Activated CD4-positive, alpha-beta T cell treated with anti-CD3 and anti-CD28 coated beads, Interleukin-2, amount 50 U/mL, for 4 hours (primary cell): ENCODE measurements at regions not wholly inside any gene's neighbourhood (a gene's known extent, or its start where the extent isn't known, plus 50 kb on each side); places are given as distances from the start of the nearest gene placed in this dataset.

Experiments
- DNase-seq, 2 experiments: peaks; one replicate each; pipeline ENCODE4 v3.0.0-alpha.2; 2020

DNA sequence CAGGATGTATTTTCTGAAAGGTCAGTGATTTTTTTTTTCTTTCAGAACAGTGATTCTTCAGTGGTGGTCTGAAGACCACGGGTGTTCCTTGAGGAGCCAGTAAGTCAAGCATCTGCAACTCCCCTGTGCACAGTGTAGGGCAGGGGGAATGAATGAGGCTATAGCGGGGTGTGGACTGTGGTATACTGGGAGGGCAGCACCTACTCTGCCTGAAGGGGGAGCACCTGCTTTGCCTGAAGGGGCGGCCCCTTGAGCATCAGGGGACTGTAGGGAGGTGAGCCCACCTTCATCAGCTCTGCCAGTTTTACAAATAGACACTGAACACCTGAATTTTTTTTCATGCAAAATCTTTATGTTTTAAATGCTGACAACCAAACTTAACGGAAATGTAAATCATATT is 77.5 kb upstream of the RIPOR2 start:
- no peak for DNase-seq

DNA sequence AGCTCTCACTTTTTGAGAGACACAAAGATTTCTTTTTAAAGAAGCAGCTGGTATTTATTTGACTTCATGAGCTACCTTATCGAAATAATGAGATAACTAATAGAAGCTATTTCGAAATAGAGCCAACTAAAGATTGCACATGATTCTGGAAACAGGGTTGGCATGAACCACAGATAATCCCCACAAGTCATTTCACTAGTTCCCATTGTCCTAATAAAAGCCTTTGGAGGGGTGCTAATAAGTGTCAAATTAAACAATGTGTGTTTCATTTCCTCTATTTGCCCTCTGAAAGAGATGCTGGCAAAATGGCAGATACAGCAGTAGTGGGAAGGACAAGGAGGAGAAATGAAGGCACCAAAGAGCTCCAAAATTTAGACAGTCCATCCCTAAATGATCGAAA is 78.6 kb upstream of the RIPOR2 start:
- no peak for DNase-seq

DNA sequence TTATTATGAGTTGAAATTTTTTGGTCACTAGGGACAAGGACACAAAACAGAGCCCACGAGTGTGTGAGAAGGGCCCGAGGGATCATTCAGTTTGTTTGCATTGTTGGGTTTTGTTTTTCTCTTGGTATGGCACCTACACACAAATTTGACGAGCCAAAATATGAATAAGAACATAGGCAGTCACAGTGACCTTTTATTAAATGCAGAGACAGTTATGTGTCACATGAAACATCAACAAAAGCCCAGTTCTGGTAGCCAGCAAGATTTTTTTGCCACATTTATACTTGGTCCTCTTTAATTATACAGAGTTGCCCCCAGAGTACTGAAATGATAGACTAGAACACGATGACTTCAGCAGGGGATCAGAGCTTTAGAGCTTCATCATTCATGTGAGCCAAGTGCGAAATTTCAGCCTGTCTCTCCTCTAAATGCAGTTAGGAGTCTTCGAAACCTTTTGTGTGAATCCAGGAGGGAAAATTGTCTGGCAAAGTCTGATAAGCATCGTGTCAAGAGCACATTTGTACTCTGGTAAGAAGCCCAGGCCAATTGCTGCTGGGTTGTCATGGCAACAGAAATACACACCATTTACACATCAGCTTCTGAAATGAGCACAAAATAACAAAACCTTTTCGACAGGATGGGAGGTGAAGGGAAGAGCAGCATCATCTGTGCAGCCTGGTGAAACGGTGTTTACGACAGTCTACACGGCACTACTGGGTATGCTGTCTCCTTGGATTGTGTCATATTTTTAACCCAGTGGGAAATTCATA is 79.2 kb upstream of the RIPOR2 start:
- DNase-seq = no peak

DNA sequence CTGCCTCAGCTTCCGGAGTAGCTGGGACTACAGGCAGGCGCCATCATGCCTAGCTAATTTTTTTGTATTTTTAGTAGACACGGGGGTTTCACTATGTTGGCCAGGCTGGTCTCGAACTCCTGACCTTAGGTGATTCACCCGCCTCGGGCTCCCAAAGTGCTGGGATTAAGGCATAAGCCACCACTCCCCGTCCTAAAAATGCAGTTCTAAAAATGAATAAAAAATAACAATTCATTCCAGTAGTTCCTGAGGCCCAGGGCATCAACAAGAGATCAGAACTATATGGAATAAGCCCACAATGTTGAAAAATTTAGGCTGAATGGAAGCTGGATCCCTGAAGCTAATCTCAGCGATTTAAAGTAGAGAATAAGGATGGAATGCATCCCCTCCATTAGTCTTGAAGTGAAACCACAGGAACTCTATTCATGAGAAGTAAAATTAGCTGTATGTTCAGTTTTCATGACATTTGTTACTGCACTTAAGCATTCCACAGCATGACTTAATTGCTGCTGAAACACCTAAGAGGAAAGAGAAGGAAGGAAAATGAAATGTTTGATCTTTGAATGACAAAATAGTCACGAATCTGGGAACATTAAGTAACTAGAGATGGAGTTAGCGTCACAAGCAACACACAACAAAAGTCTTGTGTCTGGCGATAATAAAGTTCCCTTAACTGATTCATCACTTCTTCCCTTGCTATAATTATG is 80.4 kb upstream of the RIPOR2 start:
- no peak for DNase-seq

DNA sequence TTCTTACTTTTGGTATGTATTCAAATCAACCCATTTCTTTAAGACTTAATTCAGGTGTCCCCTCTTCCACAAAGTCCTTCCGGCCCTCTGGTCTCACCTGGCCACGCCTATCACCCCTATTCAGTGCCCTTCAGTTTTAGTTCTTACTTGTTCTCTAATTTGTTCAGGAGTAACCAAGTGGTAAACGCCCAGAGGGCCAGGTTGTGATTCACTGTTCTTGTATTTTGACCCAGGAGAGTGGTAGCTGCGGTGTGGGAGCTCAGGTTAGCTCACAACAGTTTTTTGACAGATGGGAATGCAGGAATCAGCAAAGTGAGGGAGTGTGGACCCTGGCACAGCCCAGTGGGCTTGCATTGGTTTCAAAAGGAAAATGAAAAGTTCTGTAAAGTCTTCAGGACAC is 81.7 kb upstream of the RIPOR2 start:
- no peak for DNase-seq

DNA sequence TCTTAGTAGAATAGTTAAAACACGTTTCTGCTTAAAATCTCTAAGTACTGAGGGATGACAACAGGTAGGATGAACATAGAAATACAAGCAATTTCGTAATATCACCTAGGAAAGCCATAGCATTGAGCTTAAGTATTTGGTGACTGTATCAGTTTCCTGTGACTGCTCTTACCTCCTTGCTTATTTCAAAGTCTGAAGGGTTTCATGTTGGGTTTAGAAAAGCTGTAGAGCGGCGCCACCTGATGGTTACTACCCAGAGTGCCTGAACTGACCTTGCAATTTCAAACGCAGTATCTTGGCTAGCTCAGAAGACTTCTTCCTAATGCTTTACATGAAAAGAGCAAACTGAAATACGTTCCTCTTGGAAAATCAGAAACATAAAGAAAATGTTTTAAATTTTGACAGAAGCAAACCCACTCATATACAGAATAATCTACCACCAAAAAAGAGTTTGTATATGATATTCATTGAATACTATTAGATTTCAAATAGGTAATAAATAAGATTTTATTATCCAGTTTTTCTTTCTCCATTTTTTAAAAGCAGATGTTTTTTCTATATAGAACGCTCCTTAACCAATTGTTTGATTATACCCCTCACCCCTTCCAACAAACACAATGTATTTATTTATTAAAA is 82.3 kb upstream of the RIPOR2 start:
- DNase-seq = peak; percentile 76 to 79

DNA sequence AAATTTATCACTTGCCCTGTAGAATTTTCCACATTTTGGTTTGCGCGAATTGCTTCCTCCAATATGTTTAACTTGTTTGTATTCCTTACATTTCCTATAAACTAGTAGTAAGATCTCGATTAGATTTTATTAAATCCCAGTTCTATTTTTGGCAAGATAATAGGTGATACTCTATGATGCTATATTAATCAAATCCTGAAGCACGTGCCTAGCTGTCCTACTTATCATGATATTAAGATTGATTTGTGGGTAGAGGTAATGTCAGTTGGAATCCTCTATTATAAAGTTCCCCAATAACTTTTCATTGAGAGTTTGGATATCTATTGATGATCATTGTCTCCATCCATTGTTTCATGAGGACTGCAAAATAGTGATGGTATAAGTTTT is 82.8 kb upstream of the RIPOR2 start:
- no peak for DNase-seq

DNA sequence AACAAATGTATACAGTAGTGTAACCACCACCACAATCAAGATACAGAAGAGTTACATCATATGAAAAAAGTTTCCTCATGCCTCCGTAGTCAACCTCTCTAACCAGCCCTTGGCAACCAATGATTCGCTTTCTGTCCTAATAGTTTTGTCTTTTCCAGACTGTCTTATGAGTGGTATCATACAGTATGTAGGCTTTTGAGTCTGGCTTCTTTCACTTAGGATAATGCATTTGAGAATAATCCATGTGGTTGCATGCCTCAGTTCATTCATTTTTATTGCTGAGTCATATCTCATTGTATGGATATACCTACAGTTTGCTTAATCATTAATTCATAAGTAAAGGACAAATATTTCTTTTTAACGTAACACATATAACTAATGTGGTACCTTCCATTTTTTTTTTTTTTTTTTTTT is 86.4 kb upstream of the RIPOR2 start:
- no peak for DNase-seq

DNA sequence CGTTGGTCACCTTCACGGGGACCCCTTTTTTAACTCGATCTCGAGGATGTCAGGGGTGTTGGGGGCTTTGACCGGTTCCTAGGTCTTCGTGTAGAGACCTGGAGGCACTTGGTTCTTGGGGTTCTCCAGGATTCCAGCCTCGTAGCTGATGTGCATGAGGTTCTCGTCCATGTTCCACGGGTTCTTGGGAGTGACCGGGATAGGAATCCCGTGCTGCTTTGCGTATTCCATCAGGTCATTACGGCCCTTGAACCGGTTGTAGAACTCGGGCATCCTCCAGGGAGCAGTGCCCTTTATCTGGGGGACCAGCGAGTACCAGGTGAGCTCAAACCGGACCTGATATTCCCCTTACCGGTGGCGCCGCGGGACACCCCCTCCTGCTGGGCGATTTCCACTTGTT is 88.0 kb upstream of the RIPOR2 start:
- no peak for DNase-seq

DNA sequence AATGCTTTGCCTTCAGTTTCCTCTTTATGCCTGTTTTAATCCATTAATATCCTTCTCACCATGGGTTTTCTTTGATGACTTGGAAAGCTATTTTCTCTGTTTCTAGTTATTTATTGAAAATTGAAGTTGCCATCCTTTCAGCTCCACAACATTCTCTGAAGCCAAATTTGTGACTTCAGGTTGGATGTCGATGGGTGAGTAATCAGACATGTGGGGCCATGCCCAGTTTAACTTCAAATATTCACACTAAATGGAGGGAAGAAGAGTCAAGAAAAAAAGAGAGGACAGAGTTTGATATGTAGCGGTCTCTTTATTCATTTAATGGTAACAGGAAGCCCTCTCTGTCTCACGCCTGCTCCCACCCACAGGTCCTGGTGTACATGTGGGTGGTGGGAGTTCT is 89.1 kb upstream of the RIPOR2 start:
- no peak for DNase-seq

DNA sequence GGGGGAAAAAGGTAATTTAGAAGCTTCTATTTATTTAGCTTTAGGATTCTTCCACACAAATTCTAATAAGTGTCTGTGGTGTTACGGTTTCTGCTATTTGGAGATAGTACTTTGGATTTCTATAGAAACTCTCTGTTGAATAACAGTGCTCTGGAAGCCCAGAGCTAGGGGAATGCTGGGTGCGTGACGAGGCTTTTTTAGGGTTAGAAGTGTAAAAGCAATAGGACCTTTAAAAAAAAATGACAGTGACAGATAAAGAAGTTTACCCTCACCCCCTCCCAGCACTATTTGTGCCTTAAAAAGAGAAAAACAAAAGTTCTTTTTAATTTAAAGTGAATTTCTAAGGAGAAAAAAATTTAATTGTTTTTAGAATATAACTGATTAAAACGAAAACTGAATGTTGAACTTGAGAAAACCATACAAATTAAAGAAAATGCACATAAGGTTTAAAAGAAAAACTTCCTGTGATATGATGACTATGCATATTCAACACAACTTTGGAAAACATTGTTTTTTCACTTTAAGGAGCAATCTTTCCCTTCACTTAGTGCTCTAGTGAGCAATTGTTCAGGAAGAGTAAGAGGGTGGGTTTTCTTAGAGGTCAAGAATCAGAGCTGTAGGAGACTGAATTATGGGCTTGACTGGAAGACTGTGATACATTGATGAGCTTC is 89.6 kb upstream of the RIPOR2 start:
- no peak for DNase-seq

DNA sequence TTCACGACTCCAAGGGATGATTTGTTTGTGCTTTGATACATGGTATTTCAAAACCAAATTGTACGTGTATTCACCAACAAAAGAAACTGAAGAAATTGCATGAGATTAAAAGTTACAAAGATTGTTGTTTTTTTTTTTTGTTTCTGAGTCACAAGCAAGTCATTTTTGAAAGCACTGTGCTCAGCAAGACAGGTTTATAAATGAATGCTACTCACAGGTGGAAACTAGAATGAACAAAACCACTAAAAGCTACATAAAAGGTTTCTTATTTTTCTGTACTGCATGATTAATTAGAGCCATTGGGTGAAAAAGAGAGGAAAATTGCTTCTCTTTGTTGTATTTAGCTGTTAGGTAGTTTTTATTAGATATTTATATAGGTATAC is 90.2 kb upstream of the RIPOR2 start:
- DNase-seq = no peak

DNA sequence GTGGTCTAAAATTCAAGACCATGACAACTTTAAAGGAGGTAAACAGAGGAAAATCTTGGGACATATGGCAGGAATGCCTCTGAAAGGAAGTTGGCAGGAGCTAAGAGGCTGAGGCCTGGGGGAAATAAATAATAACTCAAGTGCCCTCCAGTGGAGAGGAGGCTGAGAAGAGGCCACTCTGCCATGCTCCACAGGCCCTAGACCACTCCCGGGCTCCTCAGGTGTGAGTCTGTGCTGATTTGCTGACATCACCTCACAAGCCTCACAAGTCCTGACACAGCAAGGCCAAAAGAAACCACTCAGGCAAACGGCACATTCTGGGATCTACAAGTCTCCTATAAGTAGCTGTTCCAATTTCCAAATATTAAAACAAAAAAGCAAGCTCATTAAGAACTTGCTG is 91.0 kb upstream of the RIPOR2 start:
- no peak for DNase-seq

DNA sequence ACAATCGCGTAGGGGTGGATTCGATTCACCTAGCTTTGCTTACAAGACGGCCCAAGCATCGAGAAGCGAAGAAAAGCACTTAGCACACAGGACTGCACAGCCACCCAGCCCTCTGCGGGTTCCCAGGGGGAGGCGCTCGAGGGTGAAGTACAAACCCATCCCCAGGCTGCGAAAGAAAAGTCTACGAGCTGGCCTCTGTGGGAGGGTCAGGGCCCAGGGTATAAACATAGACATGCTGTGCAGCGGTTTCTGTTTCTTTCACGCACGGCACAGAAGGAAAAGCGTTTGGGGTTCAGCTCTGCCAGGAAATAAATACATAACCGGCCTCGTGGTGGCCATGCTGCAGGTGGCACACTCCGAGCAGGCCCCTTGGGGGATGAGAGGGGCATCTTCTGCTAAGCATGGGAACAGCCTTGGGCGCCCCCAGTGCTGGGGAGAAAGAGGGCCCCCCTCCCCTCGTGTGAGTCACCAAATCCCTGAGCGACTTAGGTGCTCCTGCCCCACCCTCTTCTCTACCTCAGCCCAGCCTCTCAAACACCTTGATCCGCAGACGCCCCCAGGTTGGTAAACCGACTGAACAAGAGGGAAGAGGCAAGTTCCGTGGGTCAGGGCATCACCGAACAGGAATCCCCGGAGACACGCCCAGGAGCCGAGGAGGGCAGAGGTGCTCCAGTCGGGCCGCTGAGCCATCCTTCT is 91.6 kb upstream of the RIPOR2 start:
- peak; percentile 70 to 72 for DNase-seq

DNA sequence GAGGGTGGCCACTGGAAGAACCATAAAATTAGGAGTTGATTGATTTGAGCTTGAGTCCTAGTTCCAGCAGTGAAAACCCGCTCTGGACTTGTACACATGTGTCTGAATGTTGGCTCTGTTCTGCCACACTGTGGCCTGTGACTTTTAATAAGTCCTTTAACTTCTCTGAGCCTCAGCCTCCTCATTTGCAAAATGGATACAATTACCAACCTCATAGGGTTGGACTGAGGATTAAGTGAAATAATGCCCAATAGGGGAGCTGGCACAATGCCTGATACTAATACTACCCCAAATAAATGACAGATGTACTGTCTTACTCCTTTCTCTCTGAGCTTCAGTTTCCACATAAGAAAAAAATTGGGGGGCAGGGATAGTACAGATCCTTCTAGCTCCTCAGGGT is 92.6 kb upstream of the RIPOR2 start:
- DNase-seq = no peak

DNA sequence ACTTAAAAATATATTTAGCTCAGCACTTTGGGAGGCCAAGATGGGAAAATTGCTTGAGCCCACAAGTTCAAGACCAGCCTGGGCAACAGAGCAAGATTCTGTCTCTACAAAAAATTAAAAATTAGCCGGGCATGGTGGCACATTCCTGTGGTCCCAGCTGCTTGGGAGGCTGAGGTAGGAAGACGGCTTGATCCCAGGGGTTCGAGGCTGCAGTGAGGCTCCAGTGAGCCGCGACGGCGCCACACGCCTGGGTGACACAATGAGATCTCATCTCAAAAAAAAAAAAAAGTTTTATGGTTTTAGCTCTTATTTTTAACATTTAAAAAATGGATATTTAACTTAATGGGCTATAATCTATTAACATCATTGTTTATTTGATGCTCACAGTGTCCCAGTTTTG is 97.2 kb upstream of the RIPOR2 start:
- no peak for DNase-seq

DNA sequence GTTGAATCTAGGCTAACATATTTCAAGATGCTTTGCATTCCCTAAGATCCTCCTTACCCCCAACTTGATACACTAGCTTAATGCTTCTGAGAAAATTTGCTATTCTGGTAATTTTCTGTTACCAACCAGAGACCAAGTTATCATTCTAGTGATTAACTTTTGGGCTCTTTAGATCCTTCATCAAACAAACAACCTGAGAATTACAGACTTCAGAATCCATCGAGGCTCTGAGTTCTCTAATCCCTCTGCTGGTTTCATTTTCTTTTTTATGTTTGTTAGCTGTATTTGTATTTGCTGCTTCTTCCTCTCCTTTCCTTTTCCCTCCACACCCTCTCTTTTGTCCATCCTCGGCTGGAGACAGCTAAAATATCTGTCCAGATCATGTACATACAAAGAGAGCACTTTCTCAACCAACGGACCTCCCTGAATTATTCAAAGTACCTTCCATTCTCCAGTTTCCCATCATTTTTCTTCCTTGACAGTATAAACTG is 98.7 kb upstream of the RIPOR2 start:
- DNase-seq = no peak

DNA sequence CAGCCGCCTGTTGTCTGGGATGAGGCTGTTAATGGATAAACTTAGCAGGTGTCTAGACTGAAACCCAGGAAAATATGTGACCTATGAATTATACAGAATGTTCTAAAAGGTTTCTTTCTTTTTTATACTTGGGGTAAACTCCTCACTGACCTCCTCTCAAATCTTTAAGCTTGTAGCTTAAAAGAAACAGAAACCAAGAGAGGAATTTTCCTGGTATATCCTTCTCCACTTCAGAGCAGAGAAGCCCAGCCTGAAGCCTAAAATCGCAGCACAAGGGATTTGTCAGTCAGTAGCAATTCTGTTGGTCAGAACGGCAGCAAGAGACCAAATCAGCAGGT is 99.4 kb upstream of the RIPOR2 start:
- no peak for DNase-seq

DNA sequence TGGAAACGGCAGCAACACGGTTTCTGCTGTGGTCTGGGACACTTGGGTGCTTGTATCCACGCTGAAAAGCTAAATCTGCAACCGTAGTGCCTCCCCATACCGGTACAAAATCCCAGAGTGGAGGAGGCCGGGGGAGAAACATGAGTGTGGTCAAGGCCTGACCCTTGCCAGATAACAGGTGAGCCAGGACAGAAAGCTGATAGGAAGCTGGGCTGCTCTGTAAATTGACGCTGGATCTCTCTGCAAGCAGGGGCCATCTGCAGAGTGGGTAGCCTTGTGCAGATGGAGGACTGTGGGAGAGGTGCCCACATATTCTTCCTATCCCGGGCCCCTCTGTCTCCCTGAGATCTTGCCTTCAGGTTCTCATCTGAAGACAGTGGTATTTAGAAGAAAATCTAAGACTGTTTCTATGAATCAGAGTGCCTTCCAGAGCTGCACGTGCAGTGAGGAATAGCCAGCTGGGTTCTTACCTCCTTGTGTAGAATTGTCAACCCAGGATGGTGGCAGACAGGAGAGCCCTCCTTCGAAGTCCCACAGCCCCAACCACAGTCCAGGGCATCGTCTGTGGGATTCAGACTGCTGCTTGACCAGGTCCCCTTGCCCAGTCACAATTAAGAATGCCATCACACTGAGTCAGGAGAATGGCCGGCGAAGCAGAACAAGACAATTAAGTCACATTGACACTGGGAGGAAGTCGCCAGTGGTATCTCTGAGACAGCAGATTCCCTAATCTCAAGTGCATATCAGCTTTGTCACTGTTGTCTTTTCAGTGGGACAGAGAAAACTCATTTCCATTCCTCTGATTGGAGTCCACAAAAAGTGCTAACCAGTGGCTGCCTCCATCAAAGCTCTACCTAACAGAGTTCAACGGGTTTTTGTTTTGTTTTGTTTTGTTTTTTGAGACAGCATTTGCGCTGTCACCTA is 100.0 kb upstream of the RIPOR2 start:
- no peak for DNase-seq

DNA sequence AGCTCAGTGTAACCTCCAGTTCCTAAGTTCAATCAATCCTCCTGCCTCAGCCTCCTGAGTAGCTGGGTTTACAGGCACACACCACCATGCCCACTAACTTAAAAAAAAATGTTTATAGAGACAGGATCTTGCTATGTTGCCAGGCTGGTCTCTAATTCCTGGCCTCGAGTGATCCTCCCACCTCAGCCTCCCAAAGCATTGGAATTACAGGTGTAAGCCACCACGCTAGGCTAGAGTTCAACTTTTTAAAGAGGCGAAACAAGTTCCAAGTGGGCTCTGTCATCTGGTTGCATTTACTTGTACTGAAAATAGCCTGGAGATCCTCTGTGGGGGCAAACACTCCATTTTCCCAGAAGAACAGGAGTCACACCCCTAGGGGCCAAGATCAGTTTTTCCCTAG is 100.7 kb upstream of the RIPOR2 start:
- no peak for DNase-seq

DNA sequence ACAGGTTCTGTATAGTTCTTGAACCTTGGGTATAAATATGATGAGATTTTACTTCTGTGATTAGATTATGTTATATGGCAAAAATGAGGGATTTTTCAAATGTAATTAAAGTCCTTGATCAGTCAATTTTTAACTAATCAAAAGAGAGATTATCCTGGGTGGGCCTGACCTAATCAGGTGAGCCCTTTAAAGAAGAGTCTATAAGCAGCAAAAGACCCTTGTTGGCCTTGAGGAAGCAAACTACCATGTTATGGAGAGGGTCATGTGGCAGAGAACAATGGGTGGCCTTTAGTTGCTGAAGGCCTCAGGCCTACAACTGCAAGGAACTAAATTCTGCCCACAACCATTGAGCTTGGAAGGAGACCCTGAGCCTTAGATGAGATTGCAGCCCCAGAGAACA is 102.5 kb upstream of the RIPOR2 start:
- DNase-seq = no peak

DNA sequence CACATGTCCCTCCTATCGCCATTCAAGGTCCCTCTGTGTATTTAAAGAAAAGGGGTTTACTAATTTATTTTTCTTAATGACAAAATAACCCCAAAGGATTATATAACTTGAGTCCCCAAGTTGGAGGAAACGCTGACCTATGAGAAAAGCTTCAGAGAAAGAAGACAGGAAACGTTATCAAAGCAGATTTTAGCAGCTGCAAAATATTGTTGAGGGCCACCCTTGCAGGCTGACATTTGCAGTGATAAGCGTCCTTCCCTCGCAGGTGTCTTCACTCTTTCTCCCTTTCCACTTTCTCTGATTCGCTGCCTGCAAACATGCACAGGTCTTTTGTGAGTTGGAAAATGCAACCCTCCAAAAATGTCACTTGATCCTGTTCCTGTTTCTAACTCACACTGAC is 103.2 kb upstream of the RIPOR2 start:
- DNase-seq = no peak
